ENCODE measurements at regions not wholly inside any gene's neighbourhood (a gene's known extent, or its start where the extent isn't known, plus 50 kb on each side); places are given as distances from the start of the nearest gene placed in this dataset.

GRCh38 chr10:121042342-121042741 is 191.2 kb downstream of the WDR11 start:
- Histone ChIP-seq H2AFZ (ENCODE audit: low read depth, low read length) (no peak overlapping the region), H3K9me3 (ENCODE audit: insufficient read depth, low read depth, low read length) (no peaks in the 10 kb centered on the region), H4K20me1 (ENCODE audit: insufficient read depth, low read length) (no peaks in the 10 kb centered on the region), H3K4me1 (ENCODE audit: insufficient read depth, low read length) (no peaks in the 10 kb centered on the region), H3K9ac (ENCODE audit: low read length) (no peak overlapping the region), H3K4me3 (ENCODE audit: insufficient read depth, low read depth, low read length) (no peak overlapping the region), H3K36me3 (ENCODE audit: insufficient read depth, low read length) (no peaks in the 10 kb centered on the region), H3K79me2 (ENCODE audit: insufficient read depth, low read length) (no peaks in the 10 kb centered on the region), H3K27me3 (ENCODE audit: insufficient read depth, low read length) (no peaks in the 10 kb centered on the region), H3K4me2 (ENCODE audit: low read length) (no peak overlapping the region), H3K27ac (ENCODE audit: low read depth, low read length) (no peak overlapping the region)
- Mint-ChIP-seq H3K4me3 (ENCODE audit: unreplicated experiment) (no peak overlapping the region), H3K27me3 (ENCODE audit: low read depth, unreplicated experiment) (peaks cover 4% of the 10 kb centered on the region), H3K36me3 (ENCODE audit: low read depth, unreplicated experiment) (no peaks in the 10 kb centered on the region), H3K4me1 (ENCODE audit: low read depth, unreplicated experiment) (no peaks in the 10 kb centered on the region), H3K9me3 (ENCODE audit: unreplicated experiment) (no peaks in the 10 kb centered on the region), H3K27ac (ENCODE audit: unreplicated experiment) (no peak overlapping the region)
- TF ChIP-seq EZH2 (IDR thresholded peaks at IDR 0.05; ENCODE audit: insufficient read depth, low read length): no peak
- no peak for TF ChIP-seq CTCF (IDR thresholded peaks at IDR 0.05; ENCODE audit: insufficient read depth, low read depth, low read length)
- FAIRE-seq (no peak), DNase-seq (ENCODE audit: low read depth) (no peak)

GRCh38 chr10:121043124-121043849 is 192.1 kb downstream of the WDR11 start:
- Mint-ChIP-seq H3K36me3 (ENCODE audit: low read depth, unreplicated experiment) (no peaks in the 10 kb centered on the region), H3K9me3 (ENCODE audit: unreplicated experiment) (no peaks in the 10 kb centered on the region), H3K27ac (ENCODE audit: unreplicated experiment) (no peak overlapping the region), H3K4me3 (ENCODE audit: unreplicated experiment) (no peak overlapping the region), H3K4me1 (ENCODE audit: low read depth, unreplicated experiment) (no peaks in the 10 kb centered on the region), H3K27me3 (ENCODE audit: low read depth, unreplicated experiment) (peaks cover 4% of the 10 kb centered on the region)
- H3K36me3 ChIP-seq (ENCODE audit: insufficient read depth, low read length): no peaks in the 10 kb centered on the region
- no peak for DNase-seq (ENCODE audit: low read depth)
- H3K4me1 ChIP-seq (ENCODE audit: insufficient read depth, low read length): no peaks in the 10 kb centered on the region
- FAIRE-seq: no peak
- H3K27me3 ChIP-seq (ENCODE audit: insufficient read depth, low read length): no peaks in the 10 kb centered on the region
- no peak overlapping the region for H3K4me2 ChIP-seq (ENCODE audit: low read length)
- H3K9ac ChIP-seq (ENCODE audit: low read length): no peak overlapping the region
- H3K4me3 ChIP-seq (ENCODE audit: insufficient read depth, low read depth, low read length): no peak overlapping the region
- no peak overlapping the region for H3K27ac ChIP-seq (ENCODE audit: low read depth, low read length)
- H2AFZ ChIP-seq (ENCODE audit: low read depth, low read length): no peak overlapping the region
- H4K20me1 ChIP-seq (ENCODE audit: insufficient read depth, low read length): no peaks in the 10 kb centered on the region
- H3K79me2 ChIP-seq (ENCODE audit: insufficient read depth, low read length): no peaks in the 10 kb centered on the region
- TF ChIP-seq EZH2 (IDR thresholded peaks at IDR 0.05; ENCODE audit: insufficient read depth, low read length) (no peak), CTCF (IDR thresholded peaks at IDR 0.05; ENCODE audit: insufficient read depth, low read depth, low read length) (no peak)
- H3K9me3 ChIP-seq (ENCODE audit: insufficient read depth, low read depth, low read length): no peaks in the 10 kb centered on the region

GRCh38 chr10:121048749-121049148 is 197.6 kb downstream of the WDR11 start:
- Histone ChIP-seq H3K4me1 (ENCODE audit: insufficient read depth, low read length) (no peaks in the 10 kb centered on the region), H3K4me2 (ENCODE audit: low read length) (no peak overlapping the region), H4K20me1 (ENCODE audit: insufficient read depth, low read length) (no peaks in the 10 kb centered on the region), H2AFZ (ENCODE audit: low read depth, low read length) (no peak overlapping the region), H3K79me2 (ENCODE audit: insufficient read depth, low read length) (no peaks in the 10 kb centered on the region), H3K9ac (ENCODE audit: low read length) (no peak overlapping the region), H3K27me3 (ENCODE audit: insufficient read depth, low read length) (no peaks in the 10 kb centered on the region), H3K27ac (ENCODE audit: low read depth, low read length) (no peak overlapping the region), H3K9me3 (ENCODE audit: insufficient read depth, low read depth, low read length) (peaks cover 3% of the 10 kb centered on the region), H3K4me3 (ENCODE audit: insufficient read depth, low read depth, low read length) (no peak overlapping the region), H3K36me3 (ENCODE audit: insufficient read depth, low read length) (no peaks in the 10 kb centered on the region)
- Mint-ChIP-seq H3K27ac (ENCODE audit: unreplicated experiment) (no peak overlapping the region), H3K27me3 (ENCODE audit: low read depth, unreplicated experiment) (no peaks in the 10 kb centered on the region), H3K4me1 (ENCODE audit: low read depth, unreplicated experiment) (no peaks in the 10 kb centered on the region), H3K4me3 (ENCODE audit: unreplicated experiment) (no peak overlapping the region), H3K36me3 (ENCODE audit: low read depth, unreplicated experiment) (no peaks in the 10 kb centered on the region), H3K9me3 (ENCODE audit: unreplicated experiment) (peaks cover 5% of the 10 kb centered on the region)
- no peak for FAIRE-seq
- TF ChIP-seq CTCF (IDR thresholded peaks at IDR 0.05; ENCODE audit: insufficient read depth, low read depth, low read length) (no peak), EZH2 (IDR thresholded peaks at IDR 0.05; ENCODE audit: insufficient read depth, low read length) (no peak)
- no peak for DNase-seq (ENCODE audit: low read depth)

Data from astrocyte (in vitro differentiated cells and primary cell).